Hepatocyte (in vitro differentiated cells): ENCODE measurements at regions not wholly inside any gene's neighbourhood (a gene's known extent, or its start where the extent isn't known, plus 50 kb on each side); places are given as distances from the start of the nearest gene placed in this dataset.
"Not testable (repeated sequence)": the region's sequence is repeated elsewhere in the genome, so short reads cannot be mapped to it uniquely, and the experiment has no call there.

Source experiments
- DNase-seq: peaks from one replicate; pipeline ENCODE4 v3.0.0-alpha.2; 2016; ENCODE audit warnings: low spot score
- H2AFZ ChIP-seq: fragments of 200-600 bp; sonication (generic); 2 replicates; pipeline ENCODE4 v1.6.0; 2016; ENCODE audit warnings: antibody characterized with exemption, mild to moderate bottlenecking
- H3K27ac ChIP-seq: fragments of 200-600 bp; sonication (generic); 2 replicates; pipeline ENCODE4 v1.5.1; 2016; ENCODE audit warnings: mild to moderate bottlenecking
- H3K27me3 ChIP-seq: fragments of 200-600 bp; sonication (generic); 2 replicates; pipeline ENCODE4 v1.6.1; 2016
- H3K36me3 ChIP-seq: fragments of 200-600 bp; sonication (generic); replicated peaks from 2 replicates; pipeline ENCODE4 v1.5.1; 2016; ENCODE audit warnings: low read depth; ENCODE audit not compliant: insufficient read depth
- H3K4me1 ChIP-seq: fragments of 200-600 bp; sonication (generic); 2 replicates; pipeline ENCODE4 v1.5.1; 2016; ENCODE audit warnings: mild to moderate bottlenecking, moderate library complexity; ENCODE audit not compliant: insufficient read depth
- H3K4me2 ChIP-seq: fragments of 200-600 bp; sonication (generic); 2 replicates; pipeline ENCODE4 v1.6.0; 2016
- H3K4me3 ChIP-seq: fragments of 200-600 bp; sonication (generic); 2 replicates; pipeline ENCODE4 v1.5.1; 2016; ENCODE audit warnings: mild to moderate bottlenecking
- H3K79me2 ChIP-seq: fragments of 200-600 bp; sonication (generic); 2 replicates; pipeline ENCODE4 v1.6.0; 2017; ENCODE audit warnings: mild to moderate bottlenecking
- H3K9me2 ChIP-seq: fragments of 200-600 bp; sonication (generic); replicated peaks from 2 replicates; pipeline ENCODE4 v1.6.0; 2017; ENCODE audit warnings: mild to moderate bottlenecking; ENCODE audit not compliant: insufficient read depth
- H3K9me3 ChIP-seq: fragments of 200-600 bp; sonication (generic); 2 replicates; pipeline ENCODE4 v1.5.1; 2016; ENCODE audit warnings: low read depth, mild to moderate bottlenecking
- H4K20me1 ChIP-seq: fragments of 200-600 bp; sonication (generic); 2 replicates; pipeline ENCODE4 v1.6.0; 2016; ENCODE audit warnings: mild to moderate bottlenecking; ENCODE audit not compliant: insufficient read depth, poor library complexity, severe bottlenecking
- CTCF ChIP-seq: fragments of 200-600 bp; sonication (generic); IDR thresholded peaks from 2 replicates; pipeline ENCODE4 v1.5.1; 2016; ENCODE audit warnings: antibody characterized with exemption, mild to moderate bottlenecking; ENCODE audit not compliant: poor library complexity
- EZH2 ChIP-seq: fragments of 200-600 bp; sonication (generic); IDR thresholded peaks from 2 replicates; pipeline ENCODE4 v1.6.1; 2016; ENCODE audit warnings: antibody characterized with exemption, mild to moderate bottlenecking, borderline replicate concordance
- EZH2phosphoT487 ChIP-seq: fragments of 200-600 bp; sonication (generic); IDR thresholded peaks from one replicate; pipeline ENCODE4 v1.6.1; 2018; ENCODE audit warnings: antibody characterized with exemption, mild to moderate bottlenecking, low read depth, moderate library complexity; ENCODE audit not compliant: unreplicated experiment, severe bottlenecking
- WGBS: methylation state at CpG from one replicate; pipeline ENCODE4 v1.1.6; 2016; ENCODE audit warnings: low lambda C conversion rate; ENCODE audit errors: missing lambda C conversion rate; 5-methylcytosine and 5-hydroxymethylcytosine counted together

GRCh38 chr4:162972661-162973330 is 193.9 kb downstream of the NAF1 start:
- DNase-seq = no peak
- whole genome bisulfite sequencing = 77% methylated on average over 4 of the region's 4 CpGs
- Histone ChIP-seq H3K4me1 (no peaks in the 10 kb centered on the region), H3K27ac (no peak overlapping the region), H3K36me3 (no peaks in the 10 kb centered on the region), H3K4me2 (no peak overlapping the region), H3K4me3 (no peak overlapping the region), H3K9me3 (no peaks in the 10 kb centered on the region), H3K9me2 (no peaks in the 10 kb centered on the region), H2AFZ (no peak overlapping the region), H3K79me2 (no peaks in the 10 kb centered on the region), H4K20me1 (no peaks in the 10 kb centered on the region), H3K27me3 (no peaks in the 10 kb centered on the region)
- TF ChIP-seq EZH2 = no peak
- no peak for TF ChIP-seq EZH2phosphoT487
- no peak for TF ChIP-seq CTCF

GRCh38 chr4:162969194-162969593 is 197.5 kb downstream of the NAF1 start:
- Histone ChIP-seq H3K4me3 (no peak overlapping the region), H3K4me1 (no peaks in the 10 kb centered on the region), H3K27me3 (no peaks in the 10 kb centered on the region), H2AFZ (no peak overlapping the region), H3K9me3 (no peaks in the 10 kb centered on the region), H3K36me3 (no peaks in the 10 kb centered on the region), H3K27ac (no peak overlapping the region), H3K79me2 (no peaks in the 10 kb centered on the region), H3K9me2 (no peaks in the 10 kb centered on the region), H3K4me2 (no peak overlapping the region), H4K20me1 (no peaks in the 10 kb centered on the region)
- WGBS = 88% methylated on average over 8 of the region's 8 CpGs
- no peak for DNase-seq
- TF ChIP-seq EZH2phosphoT487 (no peak), EZH2 (no peak), CTCF (no peak)

GRCh38 chr4:162965978-162966377 is 200.7 kb downstream of the NAF1 start:
- not testable (repeated sequence) for H2AFZ ChIP-seq, H3K36me3 ChIP-seq, H3K79me2 ChIP-seq, H3K27me3 ChIP-seq, H3K4me2 ChIP-seq, H3K9me2 ChIP-seq, H3K4me3 ChIP-seq, H4K20me1 ChIP-seq, H3K27ac ChIP-seq, DNase-seq, H3K9me3 ChIP-seq, H3K4me1 ChIP-seq
- WGBS = 60% methylated on average over 4 of the region's 4 CpGs

GRCh38 chr4:162959046-162959445 is 207.6 kb downstream of the NAF1 start:
- DNase-seq = peak; percentile 34
- Histone ChIP-seq H3K36me3 (no peaks in the 10 kb centered on the region), H4K20me1 (no peaks in the 10 kb centered on the region), H3K27ac (no peak overlapping the region), H3K4me1 (no peaks in the 10 kb centered on the region), H2AFZ (no peak overlapping the region), H3K9me3 (no peaks in the 10 kb centered on the region), H3K9me2 (no peaks in the 10 kb centered on the region), H3K27me3 (no peaks in the 10 kb centered on the region), H3K4me3 (no peak overlapping the region), H3K79me2 (no peaks in the 10 kb centered on the region), H3K4me2 (no peak overlapping the region)
- WGBS = 56% methylated on average over 2 of the region's 2 CpGs
- TF ChIP-seq EZH2 (no peak), EZH2phosphoT487 (no peak), CTCF (peak; percentile 29)
